H1 (cell line): ENCODE measurements at regions not wholly inside any gene's neighbourhood (a gene's known extent, or its start where the extent isn't known, plus 50 kb on each side); places are given as distances from the start of the nearest gene placed in this dataset.

Experiments used
- FOSL1 ChIP-seq: IDR thresholded peaks from 2 replicates; pipeline ENCODE4 v1.6.1; 2011; ENCODE audit warnings: mild to moderate bottlenecking, low read depth, low read length, moderate library complexity; ENCODE audit not compliant: insufficient read depth
- RNF2 ChIP-seq: fragments of 200-900, 300-1000 bp; sonication (generic); IDR thresholded peaks from 2 replicates; pipeline ENCODE4 v1.7.1; 2016; ENCODE audit warnings: borderline replicate concordance, low read depth, mild to moderate bottlenecking, antibody characterized with exemption, low read length; ENCODE audit not compliant: poor library complexity, severe bottlenecking; ENCODE audit errors: missing control alignments
- TF ChIP-seq, protein P1 (sequence below): fragments of 300-600 bp; sonication (generic); IDR thresholded peaks from 2 replicates; pipeline ENCODE4 v1.7.1; 2012; ENCODE audit warnings: low read length, moderate library complexity, mild to moderate bottlenecking, inconsistent platforms; ENCODE audit not compliant: insufficient replicate concordance
- TF ChIP-seq, protein P2 (sequence below): IDR thresholded peaks from 2 replicates; pipeline ENCODE4 v1.6.1; 2012; ENCODE audit warnings: inconsistent platforms

DNA sequence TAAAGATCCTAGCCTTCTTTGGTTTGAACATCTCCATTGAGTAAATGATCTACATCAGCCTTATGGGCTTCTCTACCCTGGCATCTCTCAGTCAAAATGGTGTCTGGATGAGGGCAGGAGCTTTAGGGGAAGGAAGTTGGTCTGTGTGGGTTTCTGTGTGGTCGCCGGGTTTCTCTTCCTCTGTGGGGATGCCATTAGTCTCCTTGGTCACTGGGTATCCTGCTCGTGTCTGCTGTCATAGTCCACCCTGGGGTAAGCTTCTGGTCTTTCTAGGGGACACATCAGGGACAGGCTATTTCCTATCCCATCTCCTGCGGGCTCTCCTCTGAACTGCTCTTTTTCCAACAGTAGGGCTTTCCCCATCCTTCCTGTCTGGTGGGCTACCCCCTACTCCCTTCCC, 150.3 kb upstream of the NPY start (continued):
- TF ChIP-seq, protein P1, sequence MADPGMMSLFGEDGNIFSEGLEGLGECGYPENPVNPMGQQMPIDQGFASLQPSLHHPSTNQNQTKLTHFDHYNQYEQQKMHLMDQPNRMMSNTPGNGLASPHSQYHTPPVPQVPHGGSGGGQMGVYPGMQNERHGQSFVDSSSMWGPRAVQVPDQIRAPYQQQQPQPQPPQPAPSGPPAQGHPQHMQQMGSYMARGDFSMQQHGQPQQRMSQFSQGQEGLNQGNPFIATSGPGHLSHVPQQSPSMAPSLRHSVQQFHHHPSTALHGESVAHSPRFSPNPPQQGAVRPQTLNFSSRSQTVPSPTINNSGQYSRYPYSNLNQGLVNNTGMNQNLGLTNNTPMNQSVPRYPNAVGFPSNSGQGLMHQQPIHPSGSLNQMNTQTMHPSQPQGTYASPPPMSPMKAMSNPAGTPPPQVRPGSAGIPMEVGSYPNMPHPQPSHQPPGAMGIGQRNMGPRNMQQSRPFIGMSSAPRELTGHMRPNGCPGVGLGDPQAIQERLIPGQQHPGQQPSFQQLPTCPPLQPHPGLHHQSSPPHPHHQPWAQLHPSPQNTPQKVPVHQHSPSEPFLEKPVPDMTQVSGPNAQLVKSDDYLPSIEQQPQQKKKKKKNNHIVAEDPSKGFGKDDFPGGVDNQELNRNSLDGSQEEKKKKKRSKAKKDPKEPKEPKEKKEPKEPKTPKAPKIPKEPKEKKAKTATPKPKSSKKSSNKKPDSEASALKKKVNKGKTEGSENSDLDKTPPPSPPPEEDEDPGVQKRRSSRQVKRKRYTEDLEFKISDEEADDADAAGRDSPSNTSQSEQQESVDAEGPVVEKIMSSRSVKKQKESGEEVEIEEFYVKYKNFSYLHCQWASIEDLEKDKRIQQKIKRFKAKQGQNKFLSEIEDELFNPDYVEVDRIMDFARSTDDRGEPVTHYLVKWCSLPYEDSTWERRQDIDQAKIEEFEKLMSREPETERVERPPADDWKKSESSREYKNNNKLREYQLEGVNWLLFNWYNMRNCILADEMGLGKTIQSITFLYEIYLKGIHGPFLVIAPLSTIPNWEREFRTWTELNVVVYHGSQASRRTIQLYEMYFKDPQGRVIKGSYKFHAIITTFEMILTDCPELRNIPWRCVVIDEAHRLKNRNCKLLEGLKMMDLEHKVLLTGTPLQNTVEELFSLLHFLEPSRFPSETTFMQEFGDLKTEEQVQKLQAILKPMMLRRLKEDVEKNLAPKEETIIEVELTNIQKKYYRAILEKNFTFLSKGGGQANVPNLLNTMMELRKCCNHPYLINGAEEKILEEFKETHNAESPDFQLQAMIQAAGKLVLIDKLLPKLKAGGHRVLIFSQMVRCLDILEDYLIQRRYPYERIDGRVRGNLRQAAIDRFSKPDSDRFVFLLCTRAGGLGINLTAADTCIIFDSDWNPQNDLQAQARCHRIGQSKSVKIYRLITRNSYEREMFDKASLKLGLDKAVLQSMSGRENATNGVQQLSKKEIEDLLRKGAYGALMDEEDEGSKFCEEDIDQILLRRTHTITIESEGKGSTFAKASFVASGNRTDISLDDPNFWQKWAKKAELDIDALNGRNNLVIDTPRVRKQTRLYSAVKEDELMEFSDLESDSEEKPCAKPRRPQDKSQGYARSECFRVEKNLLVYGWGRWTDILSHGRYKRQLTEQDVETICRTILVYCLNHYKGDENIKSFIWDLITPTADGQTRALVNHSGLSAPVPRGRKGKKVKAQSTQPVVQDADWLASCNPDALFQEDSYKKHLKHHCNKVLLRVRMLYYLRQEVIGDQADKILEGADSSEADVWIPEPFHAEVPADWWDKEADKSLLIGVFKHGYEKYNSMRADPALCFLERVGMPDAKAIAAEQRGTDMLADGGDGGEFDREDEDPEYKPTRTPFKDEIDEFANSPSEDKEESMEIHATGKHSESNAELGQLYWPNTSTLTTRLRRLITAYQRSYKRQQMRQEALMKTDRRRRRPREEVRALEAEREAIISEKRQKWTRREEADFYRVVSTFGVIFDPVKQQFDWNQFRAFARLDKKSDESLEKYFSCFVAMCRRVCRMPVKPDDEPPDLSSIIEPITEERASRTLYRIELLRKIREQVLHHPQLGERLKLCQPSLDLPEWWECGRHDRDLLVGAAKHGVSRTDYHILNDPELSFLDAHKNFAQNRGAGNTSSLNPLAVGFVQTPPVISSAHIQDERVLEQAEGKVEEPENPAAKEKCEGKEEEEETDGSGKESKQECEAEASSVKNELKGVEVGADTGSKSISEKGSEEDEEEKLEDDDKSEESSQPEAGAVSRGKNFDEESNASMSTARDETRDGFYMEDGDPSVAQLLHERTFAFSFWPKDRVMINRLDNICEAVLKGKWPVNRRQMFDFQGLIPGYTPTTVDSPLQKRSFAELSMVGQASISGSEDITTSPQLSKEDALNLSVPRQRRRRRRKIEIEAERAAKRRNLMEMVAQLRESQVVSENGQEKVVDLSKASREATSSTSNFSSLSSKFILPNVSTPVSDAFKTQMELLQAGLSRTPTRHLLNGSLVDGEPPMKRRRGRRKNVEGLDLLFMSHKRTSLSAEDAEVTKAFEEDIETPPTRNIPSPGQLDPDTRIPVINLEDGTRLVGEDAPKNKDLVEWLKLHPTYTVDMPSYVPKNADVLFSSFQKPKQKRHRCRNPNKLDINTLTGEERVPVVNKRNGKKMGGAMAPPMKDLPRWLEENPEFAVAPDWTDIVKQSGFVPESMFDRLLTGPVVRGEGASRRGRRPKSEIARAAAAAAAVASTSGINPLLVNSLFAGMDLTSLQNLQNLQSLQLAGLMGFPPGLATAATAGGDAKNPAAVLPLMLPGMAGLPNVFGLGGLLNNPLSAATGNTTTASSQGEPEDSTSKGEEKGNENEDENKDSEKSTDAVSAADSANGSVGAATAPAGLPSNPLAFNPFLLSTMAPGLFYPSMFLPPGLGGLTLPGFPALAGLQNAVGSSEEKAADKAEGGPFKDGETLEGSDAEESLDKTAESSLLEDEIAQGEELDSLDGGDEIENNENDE: no peak
- TF ChIP-seq RNF2 (no peak), FOSL1 (no peak)
- TF ChIP-seq, protein P2, sequence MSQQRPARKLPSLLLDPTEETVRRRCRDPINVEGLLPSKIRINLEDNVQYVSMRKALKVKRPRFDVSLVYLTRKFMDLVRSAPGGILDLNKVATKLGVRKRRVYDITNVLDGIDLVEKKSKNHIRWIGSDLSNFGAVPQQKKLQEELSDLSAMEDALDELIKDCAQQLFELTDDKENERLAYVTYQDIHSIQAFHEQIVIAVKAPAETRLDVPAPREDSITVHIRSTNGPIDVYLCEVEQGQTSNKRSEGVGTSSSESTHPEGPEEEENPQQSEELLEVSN: no peak
